Kidney epithelial cell (primary cell): ENCODE measurements at regions not wholly inside any gene's neighbourhood (a gene's known extent, or its start where the extent isn't known, plus 50 kb on each side); places are given as distances from the start of the nearest gene placed in this dataset.
"Not testable (repeated sequence)": the region's sequence is repeated elsewhere in the genome, so short reads cannot be mapped to it uniquely, and the experiment has no call there.

ENCODE experiments used
- DNase-seq: peaks from one replicate; pipeline ENCODE4 v3.0.0-alpha.2; 2010; ENCODE audit warnings: low read depth
- H3K27me3 ChIP-seq: 2 replicates; pipeline ENCODE4 v1.6.0; 2011; ENCODE audit warnings: low read length; ENCODE audit not compliant: control insufficient read depth, insufficient read depth
- H3K36me3 ChIP-seq: 2 replicates; pipeline ENCODE4 v1.5.1; 2011; ENCODE audit warnings: low read length; ENCODE audit not compliant: control insufficient read depth, insufficient read depth
- H3K4me3 ChIP-seq: 2 replicates; pipeline ENCODE4 v1.5.1; 2011; ENCODE audit warnings: low read depth, mild to moderate bottlenecking, control low read depth, low read length
- CTCF ChIP-seq: IDR thresholded peaks from 2 replicates; pipeline ENCODE4 v1.5.1; 2011; ENCODE audit warnings: mild to moderate bottlenecking, moderate library complexity, low read length, control low read depth, inconsistent platforms; ENCODE audit not compliant: insufficient read depth, poor library complexity, severe bottlenecking

GRCh38 chr6:8855411-8855810, 420.1 kb upstream of the SLC35B3 start:
- Histone ChIP-seq H3K27me3 (no peaks in the 10 kb centered on the region), H3K4me3 (no peak overlapping the region), H3K36me3 (no peaks in the 10 kb centered on the region)
- no peak for TF ChIP-seq CTCF
- DNase-seq = no peak

- Histone ChIP-seq H3K4me3 (no peak overlapping the region), H3K27me3 (no peaks in the 10 kb centered on the region), H3K36me3 (no peaks in the 10 kb centered on the region)
- no peak for DNase-seq
- no peak for TF ChIP-seq CTCF
These were observed 417.0 kb upstream of the SLC35B3 start for GRCh38 chr6:8852332-8852731.

- H3K4me3 ChIP-seq, H3K27me3 ChIP-seq, H3K36me3 ChIP-seq, DNase-seq: not testable (repeated sequence)
These were observed 411.3 kb upstream of the SLC35B3 start for GRCh38 chr6:8846680-8847079.

- no peak for TF ChIP-seq CTCF
- H3K36me3 ChIP-seq = no peaks in the 10 kb centered on the region
- DNase-seq = no peak
- no peak overlapping the region for H3K4me3 ChIP-seq
- H3K27me3 ChIP-seq = no peaks in the 10 kb centered on the region
These were observed 410.3 kb upstream of the SLC35B3 start for GRCh38 chr6:8845690-8846089.

- H3K4me3 ChIP-seq = no peak overlapping the region
- no peak for DNase-seq
- H3K36me3 ChIP-seq = no peaks in the 10 kb centered on the region
- no peak for TF ChIP-seq CTCF
- no peaks in the 10 kb centered on the region for H3K27me3 ChIP-seq
These were observed 409.6 kb upstream of the SLC35B3 start for GRCh38 chr6:8844968-8845367.

DNA sequence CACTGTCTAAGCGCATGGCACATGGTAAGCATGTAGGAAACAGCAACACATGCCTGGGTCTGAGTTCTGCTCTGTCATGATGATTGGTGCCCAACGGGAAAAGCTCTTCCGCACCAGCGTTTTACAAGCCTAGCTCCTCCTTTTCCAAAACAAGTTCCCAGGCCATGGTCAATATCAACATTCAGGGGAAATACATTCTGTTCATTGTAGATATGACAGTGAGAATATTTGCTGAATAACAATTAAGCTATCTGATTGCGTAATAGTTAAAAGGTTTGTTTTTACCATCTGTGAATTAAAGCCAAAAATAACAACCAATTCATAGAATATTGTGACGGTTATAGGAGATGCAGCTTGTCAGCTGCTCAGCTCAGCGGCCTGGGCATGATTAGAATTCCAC, 404.3 kb upstream of the SLC35B3 start:
- TF ChIP-seq CTCF = no peak
- no peak for DNase-seq
- Histone ChIP-seq H3K4me3 (no peak overlapping the region), H3K27me3 (no peaks in the 10 kb centered on the region), H3K36me3 (no peaks in the 10 kb centered on the region)
